Adrenal gland (tissue), 9 donors: ENCODE measurements at regions not wholly inside any gene's neighbourhood (a gene's known extent, or its start where the extent isn't known, plus 50 kb on each side); places are given as distances from the start of the nearest gene placed in this dataset.
A peak's percentile ranks its signal among the peaks of the same experiment; 100 is the strongest.

Experiments
- DNase-seq, 7 donors: peaks; one replicate each; pipeline ENCODE4 v3.0.0-alpha.2; 2019 to 2020
- H3K27ac ChIP-seq, 5 donors: fragments of 200-600 bp; sonication (generic) in 4 of 5; 1 replicate in 3 of 5; 2 replicates in 2 of 5; pipeline versions ENCODE4 v1.5.1 to v1.8.0; 2016 to 2020; ENCODE audit warnings: mild to moderate bottlenecking in 1 of 5
- H3K27me3 ChIP-seq: fragments of 200-600 bp; 2 replicates; pipeline ENCODE4 v1.8.0; 2021
- H3K36me3 ChIP-seq, 2 donors: fragments of 200-600 bp; replicated peaks in 1 of 2; 1 replicate in 1 of 2; 2 replicates in 1 of 2; pipeline versions ENCODE4 v1.5.1 to v1.8.0; 2018 to 2022
- H3K4me1 ChIP-seq, 2 donors: fragments of 200-600 bp; replicated peaks in 1 of 2; 1 replicate in 1 of 2; 2 replicates in 1 of 2; pipeline versions ENCODE4 v1.5.1 to v1.8.0; 2018 to 2021
- H3K4me3 ChIP-seq, 4 donors: fragments of 200-600 bp; sonication (generic) in 3 of 4; one replicate each; pipeline ENCODE4 v1.5.1; 2016 to 2018
- H3K9me3 ChIP-seq, 3 donors: fragments of 200-600 bp; sonication (generic) in 1 of 3; replicated peaks in 1 of 3; 1 replicate in 2 of 3; 2 replicates in 1 of 3; pipeline versions ENCODE4 v1.5.1 to v1.8.0; 2016 to 2021
- POLR2A ChIP-seq, 2 donors: fragments of 450-650 bp; IDR thresholded peaks; one replicate each; pipeline ENCODE4 v1.6.1; 2017; ENCODE audit warnings: antibody characterized with exemption in 2 of 2, mild to moderate bottlenecking in 2 of 2, moderate library complexity in 1 of 2
- WGBS, 4 donors: extraction: QIAGEN DNeasy Blood & Tissue Kit in 2 of 4; methylation state at CpG; one replicate each; pipeline versions ENCODE4 v1.1.5 to v1.1.7; 2013 to 2017; 5-methylcytosine and 5-hydroxymethylcytosine counted together
- intact Hi-C, 2 donors: fragments of 100-400 bp; cut with DNase I; formaldehyde crosslinking; loops; one replicate each; pipeline versions ENCODE4 v1.14.1 to v1.15.0; 2022 to 2023
- TF ChIP-seq, protein P1 (sequence below), 6 experiments: fragments of 450-650 bp in 4 of 6; fragments of 200-600 bp in 2 of 6; sonication (generic) in 1 of 6; IDR thresholded peaks; 1 replicate in 5 of 6; 2 replicates in 1 of 6; pipeline versions ENCODE4 v1.5.1 to v1.8.0; 2016 to 2021; ENCODE audit warnings: antibody characterized with exemption in 6 of 6, mild to moderate bottlenecking in 2 of 6, moderate library complexity in 1 of 6
- donor health status: healthy with polysubstance abuse.
- donor health status: Bipolar disorder and iron deficiency.
- donor health status: DM: yes; HTN: yes; CAD: no.
- donor health status: DM: no; HTN: no; CAD: no.
- donor health status: DM: no; HTN: no; CAD: no.

GRCh38 chr4:140237616-140238350 lies 83.8 kb upstream of the MAML3 start:
- Histone ChIP-seq H3K27ac (peak overlapping the region in 4 of 5 donors; percentile 53 to 80 (median 70)), H3K4me3 (no peak overlapping the region), H3K36me3 (no peaks in the 10 kb centered on the region), H3K9me3 (no peaks in the 10 kb centered on the region), H3K4me1 (peaks cover 6 to 27% of the 10 kb centered on the region in 2 donors), H3K27me3 (no peaks in the 10 kb centered on the region)
- WGBS, 4 donors = 46 to 52% (median 47%) methylated on average over 13 to 16 of the region's 16 CpGs
- peak; percentile 29 to 87 (median 48) for DNase-seq
- intact Hi-C loops = no loop called here
- no peak for TF ChIP-seq POLR2A (IDR thresholded peaks at IDR 0.05)
- TF ChIP-seq, protein P1, sequence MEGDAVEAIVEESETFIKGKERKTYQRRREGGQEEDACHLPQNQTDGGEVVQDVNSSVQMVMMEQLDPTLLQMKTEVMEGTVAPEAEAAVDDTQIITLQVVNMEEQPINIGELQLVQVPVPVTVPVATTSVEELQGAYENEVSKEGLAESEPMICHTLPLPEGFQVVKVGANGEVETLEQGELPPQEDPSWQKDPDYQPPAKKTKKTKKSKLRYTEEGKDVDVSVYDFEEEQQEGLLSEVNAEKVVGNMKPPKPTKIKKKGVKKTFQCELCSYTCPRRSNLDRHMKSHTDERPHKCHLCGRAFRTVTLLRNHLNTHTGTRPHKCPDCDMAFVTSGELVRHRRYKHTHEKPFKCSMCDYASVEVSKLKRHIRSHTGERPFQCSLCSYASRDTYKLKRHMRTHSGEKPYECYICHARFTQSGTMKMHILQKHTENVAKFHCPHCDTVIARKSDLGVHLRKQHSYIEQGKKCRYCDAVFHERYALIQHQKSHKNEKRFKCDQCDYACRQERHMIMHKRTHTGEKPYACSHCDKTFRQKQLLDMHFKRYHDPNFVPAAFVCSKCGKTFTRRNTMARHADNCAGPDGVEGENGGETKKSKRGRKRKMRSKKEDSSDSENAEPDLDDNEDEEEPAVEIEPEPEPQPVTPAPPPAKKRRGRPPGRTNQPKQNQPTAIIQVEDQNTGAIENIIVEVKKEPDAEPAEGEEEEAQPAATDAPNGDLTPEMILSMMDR (IDR thresholded peaks at IDR 0.05) = no peak

DNA sequence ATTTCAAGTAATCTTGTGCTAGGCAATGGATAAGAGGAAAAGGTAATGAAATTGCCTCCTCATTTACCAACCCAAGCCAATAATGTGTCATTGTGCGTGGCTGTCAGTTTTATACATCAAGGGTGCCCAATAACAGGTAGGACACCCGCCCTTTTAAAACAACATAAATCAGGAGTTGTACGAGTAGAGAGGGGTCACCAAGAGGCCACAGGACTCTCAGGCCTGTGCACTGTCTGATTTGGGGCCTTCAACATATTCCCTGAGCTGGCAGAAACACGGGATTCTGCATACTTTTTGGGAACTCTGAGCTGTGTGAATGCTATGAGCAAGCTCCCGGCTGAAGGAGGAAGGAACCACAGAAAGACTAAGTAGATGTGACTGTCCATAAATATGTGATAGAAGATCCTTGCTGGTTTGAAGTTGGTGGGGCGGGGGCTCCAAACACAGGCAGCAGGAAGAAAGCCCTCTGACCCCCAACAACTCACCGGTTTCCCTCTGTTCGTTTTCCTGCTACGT lies 82.7 kb upstream of the MAML3 start:
- H3K4me1 ChIP-seq = peaks cover 6 to 27% of the 10 kb centered on the region in 2 donors
- no peak for DNase-seq
- 66 to 80% (median 74%) methylated on average over 9 of the region's 9 CpGs for WGBS, 4 donors
- TF ChIP-seq, protein P1 (IDR thresholded peaks at IDR 0.05) = no peak
- no peak for TF ChIP-seq POLR2A (IDR thresholded peaks at IDR 0.05)
- no peaks in the 10 kb centered on the region for H3K9me3 ChIP-seq
- H3K27me3 ChIP-seq = no peaks in the 10 kb centered on the region
- no peaks in the 10 kb centered on the region for H3K36me3 ChIP-seq
- H3K4me3 ChIP-seq = no peak overlapping the region
- intact Hi-C loops = no loop called here
- peak overlapping the region in 1 of 5 donors; percentile 80 for H3K27ac ChIP-seq

GRCh38 chr4:140234697-140235060 lies 80.7 kb upstream of the MAML3 start:
- no peak overlapping the region for H3K27ac ChIP-seq
- WGBS, 4 donors = 79 to 86% (median 82%) methylated on average over 3 of the region's 3 CpGs
- H3K4me3 ChIP-seq = no peak overlapping the region
- peaks cover 6 to 27% of the 10 kb centered on the region in 2 donors for H3K4me1 ChIP-seq
- no peak for TF ChIP-seq POLR2A (IDR thresholded peaks at IDR 0.05)
- TF ChIP-seq, protein P1 (IDR thresholded peaks at IDR 0.05) = no peak
- no peak for DNase-seq
- no peaks in the 10 kb centered on the region for H3K9me3 ChIP-seq
- intact Hi-C loops = no loop called here
- no peaks in the 10 kb centered on the region for H3K27me3 ChIP-seq
- no peaks in the 10 kb centered on the region for H3K36me3 ChIP-seq

DNA sequence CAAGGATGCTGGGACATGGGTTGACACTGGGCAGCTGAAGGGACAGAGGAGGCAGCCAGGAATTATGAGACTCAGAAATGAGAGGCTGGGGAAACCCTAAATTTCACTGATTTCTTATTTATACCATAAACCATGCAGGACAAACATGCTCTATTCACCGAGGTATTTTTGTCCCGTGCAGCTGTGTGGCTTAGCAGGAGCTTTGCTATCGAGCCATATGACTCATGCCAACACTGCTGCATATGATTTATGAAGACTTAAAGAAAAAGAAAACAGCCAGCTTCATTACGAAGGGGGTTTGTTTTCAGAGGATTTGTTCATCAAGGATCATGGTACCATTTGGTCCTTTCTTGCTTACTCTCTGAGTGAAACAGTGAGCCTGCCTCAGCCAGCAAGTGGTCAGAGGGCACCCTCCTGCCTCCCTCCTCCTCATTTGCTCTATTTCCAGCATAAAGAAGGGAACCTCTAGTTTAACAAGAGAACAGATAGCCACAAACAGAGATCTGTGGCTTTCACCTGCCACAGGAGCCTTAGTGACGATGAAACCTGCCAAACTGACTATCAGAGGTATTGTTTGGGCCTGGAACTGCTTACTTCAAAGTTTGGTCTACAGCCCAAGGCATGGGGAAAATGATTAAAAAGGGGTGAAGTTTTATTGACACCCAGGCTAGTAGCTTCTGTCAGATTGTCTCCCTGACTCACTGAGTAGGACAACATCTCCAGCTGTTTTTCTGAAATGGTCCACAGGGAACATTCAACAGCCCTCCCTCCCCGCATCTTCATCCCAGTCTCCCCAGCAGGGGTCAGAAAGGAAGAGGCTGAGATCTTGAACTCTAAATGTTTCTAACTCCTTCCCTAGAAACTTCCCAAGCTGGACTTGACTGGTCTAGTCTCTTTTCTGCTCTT lies 80.1 kb upstream of the MAML3 start:
- peaks cover 6 to 26% of the 10 kb centered on the region in 2 donors for H3K4me1 ChIP-seq
- intact Hi-C loops = no loop called here
- no peaks in the 10 kb centered on the region for H3K9me3 ChIP-seq
- H3K4me3 ChIP-seq = no peak overlapping the region
- peak in 5 of 7 donors; percentile 24 to 55 (median 49) for DNase-seq
- 48 to 57% (median 49%) methylated on average over 6 of the region's 6 CpGs for WGBS, 4 donors
- TF ChIP-seq, protein P1 (IDR thresholded peaks at IDR 0.05) = no peak
- no peak for TF ChIP-seq POLR2A (IDR thresholded peaks at IDR 0.05)
- no peaks in the 10 kb centered on the region for H3K27me3 ChIP-seq
- H3K27ac ChIP-seq = no peak overlapping the region
- H3K36me3 ChIP-seq = no peaks in the 10 kb centered on the region
